OCI-LY1 (cell line): ENCODE measurements at regions not wholly inside any gene's neighbourhood (a gene's known extent, or its start where the extent isn't known, plus 50 kb on each side); places are given as distances from the start of the nearest gene placed in this dataset.
"Not testable (repeated sequence)": the region's sequence is repeated elsewhere in the genome, so short reads cannot be mapped to it uniquely, and the experiment has no call there.

Experiments used
- H2AFZ ChIP-seq: fragments of 200-600 bp; sonication (generic), shearing (Covaris generic); 2 replicates; pipeline ENCODE4 v1.6.0; 2014; ENCODE audit warnings: antibody characterized with exemption, mild to moderate bottlenecking, low read length
- H3F3A ChIP-seq: fragments of 200-600 bp; sonication (generic), shearing (Covaris generic); 2 replicates; pipeline ENCODE4 v1.6.0; 2014; ENCODE audit warnings: mild to moderate bottlenecking, antibody characterized with exemption, low read length, moderate library complexity; ENCODE audit not compliant: insufficient read depth
- H3K27ac ChIP-seq: fragments of 200-600 bp; sonication (generic); 2 replicates; pipeline ENCODE4 v1.5.1; 2014; ENCODE audit warnings: low read length, mixed run types, mild to moderate bottlenecking, low read depth; ENCODE audit not compliant: poor library complexity, severe bottlenecking
- H3K27me3 ChIP-seq: fragments of 200-600 bp; sonication (generic); 2 replicates; pipeline ENCODE4 v1.6.0; 2014; ENCODE audit warnings: antibody characterized with exemption, mild to moderate bottlenecking, low read length, moderate library complexity; ENCODE audit not compliant: insufficient read depth
- H3K36me3 ChIP-seq: fragments of 200-600 bp; sonication (generic); 2 replicates; pipeline ENCODE4 v1.6.1; 2014; ENCODE audit warnings: mild to moderate bottlenecking, antibody characterized with exemption, low read length, moderate library complexity, mixed read lengths; ENCODE audit not compliant: insufficient read depth
- H3K4me1 ChIP-seq: fragments of 200-600 bp; sonication (generic); 2 replicates; pipeline ENCODE4 v1.5.1; 2014; ENCODE audit warnings: mild to moderate bottlenecking, low read length, moderate library complexity; ENCODE audit not compliant: insufficient read depth, severe bottlenecking
- H3K4me2 ChIP-seq: fragments of 200-600 bp; sonication (generic), shearing (Covaris generic); 2 replicates; pipeline ENCODE4 v1.6.1; 2014; ENCODE audit warnings: low read length
- H3K4me3 ChIP-seq: fragments of 200-600 bp; sonication (generic); 2 replicates; pipeline ENCODE4 v1.5.1; 2014; ENCODE audit warnings: low read length, low read depth, mild to moderate bottlenecking, mixed read lengths; ENCODE audit not compliant: poor library complexity, severe bottlenecking
- H3K79me2 ChIP-seq: fragments of 200-600 bp; shearing (Covaris generic); 2 replicates; pipeline ENCODE4 v1.6.1; 2016; ENCODE audit warnings: mixed run types, low read length, mixed read lengths; ENCODE audit not compliant: insufficient read depth
- H3K9ac ChIP-seq: fragments of 200-600 bp; sonication (generic), shearing (Covaris generic); 2 replicates; pipeline ENCODE4 v1.6.1; 2014; ENCODE audit warnings: mild to moderate bottlenecking, low read length, mixed read lengths
- H3K9me2 ChIP-seq: fragments of 200-600 bp; sonication (generic), shearing (Covaris generic); 2 replicates; pipeline ENCODE4 v1.6.1; 2014; ENCODE audit warnings: low read depth, mild to moderate bottlenecking, low read length, mixed read lengths
- H3K9me3 ChIP-seq: fragments of 200-600 bp; shearing (Covaris generic); 2 replicates; pipeline ENCODE4 v1.6.1; 2014; ENCODE audit warnings: low read length, mixed read lengths
- H4K20me1 ChIP-seq: fragments of 200-600 bp; sonication (generic), shearing (Covaris generic); 2 replicates; pipeline ENCODE4 v1.6.0; 2016; ENCODE audit warnings: mild to moderate bottlenecking, low read length; ENCODE audit not compliant: insufficient read depth
- EZH2 ChIP-seq: fragments of 200-600 bp; sonication (generic), shearing (Covaris generic); IDR thresholded peaks from 2 replicates; pipeline ENCODE4 v1.8.0; 2017; ENCODE audit warnings: borderline replicate concordance, mixed run types, mild to moderate bottlenecking, antibody characterized with exemption, low read length, moderate library complexity, mixed read lengths
- TF ChIP-seq, protein P1 (sequence below): fragments of 200-600 bp; sonication (generic), shearing (Covaris generic); IDR thresholded peaks from 2 replicates; pipeline ENCODE4 v1.5.1; 2017; ENCODE audit warnings: mild to moderate bottlenecking, antibody characterized with exemption, low read length, moderate library complexity, mixed read lengths

DNA sequence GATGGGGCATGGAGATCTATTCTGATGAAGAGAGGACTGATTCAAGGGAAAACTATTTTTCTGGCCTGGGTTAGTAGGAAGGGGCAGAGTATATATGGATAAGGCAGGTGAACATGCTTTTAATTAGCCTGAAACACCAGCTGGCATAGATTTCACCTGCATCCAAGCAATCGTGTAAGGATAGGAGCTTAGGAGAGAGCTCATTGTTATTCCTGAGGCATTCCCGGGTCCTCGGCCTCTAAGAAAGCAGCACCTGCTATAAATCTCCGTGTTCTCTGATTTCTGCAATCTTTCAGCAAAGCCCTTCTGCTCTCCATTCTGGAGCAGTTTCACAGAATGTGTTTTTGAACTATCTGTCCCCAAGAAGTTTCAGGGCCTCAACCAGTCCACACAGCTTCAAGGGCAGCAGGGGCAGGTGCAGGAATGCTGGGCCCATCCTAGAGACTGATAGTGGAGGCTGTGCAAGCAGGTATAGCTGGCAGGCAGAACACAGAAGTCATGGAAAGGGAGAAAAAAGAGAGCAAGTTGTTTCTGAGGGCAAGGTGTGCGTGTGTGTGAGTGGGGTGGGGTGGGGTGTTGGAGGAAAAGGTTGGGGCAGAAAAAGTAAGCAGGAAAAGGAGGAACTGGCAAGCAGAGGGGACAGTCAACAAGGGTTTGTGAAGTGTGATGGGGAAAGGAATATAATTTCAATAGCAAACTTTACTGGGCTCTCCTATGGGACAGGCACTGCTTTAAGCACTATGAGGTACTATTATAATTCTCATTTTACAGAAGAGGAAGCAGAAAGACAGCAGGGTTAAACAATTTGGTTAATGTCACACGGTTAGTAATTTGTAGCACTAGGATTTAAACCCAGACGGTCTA lies 203.7 kb upstream of the SSTR1 start:
- Histone ChIP-seq H3K4me1 (peaks cover 8% of the 10 kb centered on the region), H3K27ac (no peak overlapping the region), H3K36me3 (no peaks in the 10 kb centered on the region; the same call in 1 of the 2 replicates), H3K9ac (no peak overlapping the region), H3F3A (no peaks in the 10 kb centered on the region), H3K9me3 (no peaks in the 10 kb centered on the region), H3K79me2 (no peaks in the 10 kb centered on the region), H3K27me3 (no peaks in the 10 kb centered on the region), H3K4me2 (no peak overlapping the region), H4K20me1 (no peaks in the 10 kb centered on the region), H3K4me3 (no peak overlapping the region), H2AFZ (no peak overlapping the region), H3K9me2 (no peaks in the 10 kb centered on the region)
- TF ChIP-seq, protein P1, sequence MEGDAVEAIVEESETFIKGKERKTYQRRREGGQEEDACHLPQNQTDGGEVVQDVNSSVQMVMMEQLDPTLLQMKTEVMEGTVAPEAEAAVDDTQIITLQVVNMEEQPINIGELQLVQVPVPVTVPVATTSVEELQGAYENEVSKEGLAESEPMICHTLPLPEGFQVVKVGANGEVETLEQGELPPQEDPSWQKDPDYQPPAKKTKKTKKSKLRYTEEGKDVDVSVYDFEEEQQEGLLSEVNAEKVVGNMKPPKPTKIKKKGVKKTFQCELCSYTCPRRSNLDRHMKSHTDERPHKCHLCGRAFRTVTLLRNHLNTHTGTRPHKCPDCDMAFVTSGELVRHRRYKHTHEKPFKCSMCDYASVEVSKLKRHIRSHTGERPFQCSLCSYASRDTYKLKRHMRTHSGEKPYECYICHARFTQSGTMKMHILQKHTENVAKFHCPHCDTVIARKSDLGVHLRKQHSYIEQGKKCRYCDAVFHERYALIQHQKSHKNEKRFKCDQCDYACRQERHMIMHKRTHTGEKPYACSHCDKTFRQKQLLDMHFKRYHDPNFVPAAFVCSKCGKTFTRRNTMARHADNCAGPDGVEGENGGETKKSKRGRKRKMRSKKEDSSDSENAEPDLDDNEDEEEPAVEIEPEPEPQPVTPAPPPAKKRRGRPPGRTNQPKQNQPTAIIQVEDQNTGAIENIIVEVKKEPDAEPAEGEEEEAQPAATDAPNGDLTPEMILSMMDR = no peak
- no peak for TF ChIP-seq EZH2

DNA sequence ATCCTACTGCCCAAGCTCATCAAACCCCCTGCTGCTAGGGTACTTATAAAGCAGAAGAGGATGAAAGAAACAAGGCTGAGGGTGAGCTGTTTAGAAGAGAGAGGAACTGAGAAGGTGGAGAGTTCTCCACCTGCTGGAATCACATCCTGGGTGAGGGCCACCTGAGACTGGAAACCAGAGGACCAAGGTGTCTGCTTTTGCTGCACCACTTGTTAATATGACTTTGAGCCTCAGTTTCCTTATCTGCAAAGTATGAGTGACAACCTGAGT lies 203.2 kb upstream of the SSTR1 start:
- no peak overlapping the region for H3K9ac ChIP-seq
- no peak overlapping the region for H3K27ac ChIP-seq
- no peaks in the 10 kb centered on the region for H3K79me2 ChIP-seq
- no peaks in the 10 kb centered on the region; the same call in 1 of the 2 replicates for H3K36me3 ChIP-seq
- no peaks in the 10 kb centered on the region for H3K9me2 ChIP-seq
- no peak overlapping the region for H3K4me3 ChIP-seq
- H4K20me1 ChIP-seq = no peaks in the 10 kb centered on the region
- H3K27me3 ChIP-seq = no peaks in the 10 kb centered on the region
- no peak overlapping the region for H2AFZ ChIP-seq
- no peaks in the 10 kb centered on the region for H3K9me3 ChIP-seq
- peaks cover 8% of the 10 kb centered on the region for H3K4me1 ChIP-seq
- no peak overlapping the region for H3K4me2 ChIP-seq
- TF ChIP-seq, protein P1 = no peak
- H3F3A ChIP-seq = no peaks in the 10 kb centered on the region

DNA sequence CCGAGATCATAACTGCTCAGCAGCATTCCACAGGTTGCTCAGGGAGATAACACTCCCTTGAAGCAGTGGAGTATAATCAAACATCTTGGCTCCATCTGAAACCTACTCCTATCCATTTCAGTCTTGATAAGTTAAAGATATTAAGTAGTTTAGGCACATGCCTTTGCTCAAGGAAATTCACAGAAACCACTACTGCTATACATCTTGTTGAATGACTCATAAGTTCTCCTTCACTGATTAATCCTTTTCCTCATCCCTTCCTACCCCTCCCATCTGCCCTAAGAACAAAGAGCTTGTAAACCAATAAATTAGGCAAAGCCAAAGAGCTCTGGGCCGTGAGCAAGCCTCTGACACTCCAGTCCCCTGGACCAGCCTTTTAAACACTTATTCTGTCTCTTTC lies 196.5 kb upstream of the SSTR1 start:
- peaks cover 26% of the 10 kb centered on the region for H3K9me3 ChIP-seq
- H3K27me3 ChIP-seq, H3K36me3 ChIP-seq, H2AFZ ChIP-seq, H3K4me3 ChIP-seq, H3K27ac ChIP-seq, H3K79me2 ChIP-seq, H3K9me2 ChIP-seq, H3K9ac ChIP-seq, H3K4me2 ChIP-seq, H3F3A ChIP-seq, H3K4me1 ChIP-seq, H4K20me1 ChIP-seq: not testable (repeated sequence)

DNA sequence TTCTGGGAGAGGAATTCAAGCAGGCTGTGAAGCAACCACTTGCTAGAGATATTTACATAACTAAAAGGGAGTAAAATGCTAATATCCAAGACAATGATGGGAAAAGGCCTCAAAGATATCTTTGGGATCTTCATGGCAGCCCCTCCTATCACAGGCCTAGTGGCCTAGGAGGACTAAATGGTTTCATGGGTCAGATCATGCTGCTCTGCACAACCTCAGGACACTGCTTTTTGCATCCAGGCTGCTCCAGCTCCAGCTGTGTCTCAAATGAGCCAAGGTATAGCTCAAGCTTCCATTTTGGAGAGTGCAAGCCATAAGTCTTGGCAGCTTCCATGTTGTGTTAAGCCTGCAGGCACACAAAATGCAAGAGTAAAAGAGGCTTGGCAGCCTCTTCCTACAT lies 195.6 kb upstream of the SSTR1 start:
- H3K27ac ChIP-seq = no peak overlapping the region
- no peaks in the 10 kb centered on the region for H4K20me1 ChIP-seq
- H3F3A ChIP-seq = no peaks in the 10 kb centered on the region
- H3K4me1 ChIP-seq = no peaks in the 10 kb centered on the region
- H3K9ac ChIP-seq = no peak overlapping the region
- H3K4me3 ChIP-seq = no peak overlapping the region
- H2AFZ ChIP-seq = no peak overlapping the region
- H3K27me3 ChIP-seq = no peaks in the 10 kb centered on the region
- no peaks in the 10 kb centered on the region for H3K79me2 ChIP-seq
- peaks cover 26% of the 10 kb centered on the region for H3K9me3 ChIP-seq
- no peak for TF ChIP-seq EZH2
- TF ChIP-seq, protein P1 = no peak
- no peaks in the 10 kb centered on the region for H3K9me2 ChIP-seq
- H3K36me3 ChIP-seq = no peaks in the 10 kb centered on the region; the same call in 1 of the 2 replicates
- no peak overlapping the region for H3K4me2 ChIP-seq
